ENCODE measurements at regions not wholly inside any gene's neighbourhood (a gene's known extent, or its start where the extent isn't known, plus 50 kb on each side); places are given as distances from the start of the nearest gene placed in this dataset.

- no peak overlapping the region for H3K4me3 Mint-ChIP-seq (ENCODE audit: unreplicated experiment)
- H3K27me3 Mint-ChIP-seq (ENCODE audit: unreplicated experiment) = peaks cover 2% of the 10 kb centered on the region
- H3K9me3 Mint-ChIP-seq (ENCODE audit: unreplicated experiment) = peaks cover 2% of the 10 kb centered on the region
- no peaks in the 10 kb centered on the region for H3K36me3 Mint-ChIP-seq (ENCODE audit: unreplicated experiment)
- peak; percentile 39 for TF ChIP-seq CTCF (IDR thresholded peaks at IDR 0.05; ENCODE audit: partially characterized antibody, unreplicated experiment)
- no peaks in the 10 kb centered on the region for H3K4me1 Mint-ChIP-seq (ENCODE audit: low read depth, unreplicated experiment)
- no peak for DNase-seq
- H3K27ac Mint-ChIP-seq (ENCODE audit: unreplicated experiment) = no peak overlapping the region
Observed at GRCh38 chr4:123994917-123995316, 598.3 kb downstream of the SPRY1 start.

- Mint-ChIP-seq H3K27ac (ENCODE audit: unreplicated experiment) (no peak overlapping the region), H3K4me3 (ENCODE audit: unreplicated experiment) (no peak overlapping the region), H3K4me1 (ENCODE audit: low read depth, unreplicated experiment) (no peaks in the 10 kb centered on the region), H3K9me3 (ENCODE audit: unreplicated experiment) (peaks cover 2% of the 10 kb centered on the region), H3K36me3 (ENCODE audit: unreplicated experiment) (no peaks in the 10 kb centered on the region), H3K27me3 (ENCODE audit: unreplicated experiment) (peaks cover 2% of the 10 kb centered on the region)
- TF ChIP-seq CTCF (IDR thresholded peaks at IDR 0.05; ENCODE audit: partially characterized antibody, unreplicated experiment) = no peak
- DNase-seq = no peak
Observed at GRCh38 chr4:123995936-123996335, 599.3 kb downstream of the SPRY1 start.

GRCh38 chr4:123996718-123997510 lies 600.3 kb downstream of the SPRY1 start:
- no peaks in the 10 kb centered on the region for H3K4me1 Mint-ChIP-seq (ENCODE audit: low read depth, unreplicated experiment)
- H3K27me3 Mint-ChIP-seq (ENCODE audit: unreplicated experiment) = peaks cover under 1% of the 10 kb centered on the region
- H3K9me3 Mint-ChIP-seq (ENCODE audit: unreplicated experiment) = peaks cover 2% of the 10 kb centered on the region
- DNase-seq = peak; percentile 28
- no peak for TF ChIP-seq CTCF (IDR thresholded peaks at IDR 0.05; ENCODE audit: partially characterized antibody, unreplicated experiment)
- H3K4me3 Mint-ChIP-seq (ENCODE audit: unreplicated experiment) = no peak overlapping the region
- H3K27ac Mint-ChIP-seq (ENCODE audit: unreplicated experiment) = no peak overlapping the region
- H3K36me3 Mint-ChIP-seq (ENCODE audit: unreplicated experiment) = no peaks in the 10 kb centered on the region

GRCh38 chr4:123997776-123998449 lies 601.3 kb downstream of the SPRY1 start:
- Mint-ChIP-seq H3K36me3 (ENCODE audit: unreplicated experiment) (no peaks in the 10 kb centered on the region), H3K27ac (ENCODE audit: unreplicated experiment) (no peak overlapping the region), H3K4me3 (ENCODE audit: unreplicated experiment) (no peak overlapping the region), H3K4me1 (ENCODE audit: low read depth, unreplicated experiment) (no peaks in the 10 kb centered on the region), H3K9me3 (ENCODE audit: unreplicated experiment) (no peaks in the 10 kb centered on the region), H3K27me3 (ENCODE audit: unreplicated experiment) (no peaks in the 10 kb centered on the region)
- no peak for DNase-seq
- TF ChIP-seq CTCF (IDR thresholded peaks at IDR 0.05; ENCODE audit: partially characterized antibody, unreplicated experiment) = no peak

- H3K9me3 Mint-ChIP-seq (ENCODE audit: unreplicated experiment) = no peaks in the 10 kb centered on the region
- H3K4me3 Mint-ChIP-seq (ENCODE audit: unreplicated experiment) = no peak overlapping the region
- no peaks in the 10 kb centered on the region for H3K27me3 Mint-ChIP-seq (ENCODE audit: unreplicated experiment)
- H3K27ac Mint-ChIP-seq (ENCODE audit: unreplicated experiment) = no peak overlapping the region
- no peak for TF ChIP-seq CTCF (IDR thresholded peaks at IDR 0.05; ENCODE audit: partially characterized antibody, unreplicated experiment)
- DNase-seq = no peak
- no peaks in the 10 kb centered on the region for H3K36me3 Mint-ChIP-seq (ENCODE audit: unreplicated experiment)
- no peaks in the 10 kb centered on the region for H3K4me1 Mint-ChIP-seq (ENCODE audit: low read depth, unreplicated experiment)
Observed at GRCh38 chr4:124000233-124000632, 603.6 kb downstream of the SPRY1 start.

Data from glutamatergic neuron (in vitro differentiated cells).